HG03175 (cell line): ENCODE measurements at regions not wholly inside any gene's neighbourhood (a gene's known extent, or its start where the extent isn't known, plus 50 kb on each side); places are given as distances from the start of the nearest gene placed in this dataset.

Experiments
- ATAC-seq: cut with Tn5 transposase; IDR thresholded peaks from one replicate; pipeline ENCODE4 v1.9.1; 2021; ENCODE audit warnings: mild to moderate bottlenecking, moderate library complexity; ENCODE audit not compliant: unreplicated experiment

- no peak for ATAC-seq
Observed at GRCh38 chr2:129879614-129880180, 99.8 kb upstream of the RAB6C start.

GRCh38 chr2:129880309-129880708 is 99.2 kb upstream of the RAB6C start:
- no peak for ATAC-seq

- ATAC-seq = no peak
Observed at GRCh38 chr2:129880971-129881370, 98.5 kb upstream of the RAB6C start.

- no peak for ATAC-seq
Observed at GRCh38 chr2:129881786-129882396, 97.6 kb upstream of the RAB6C start.

- no peak for ATAC-seq
Observed at GRCh38 chr2:129882476-129882875, 97.0 kb upstream of the RAB6C start.

- no peak for ATAC-seq
Observed at GRCh38 chr2:129883121-129883520, 96.3 kb upstream of the RAB6C start.

- no peak for ATAC-seq
Observed at GRCh38 chr2:129884221-129884786, 95.2 kb upstream of the RAB6C start.

- ATAC-seq = no peak
Observed at GRCh38 chr2:129885735-129886134, 93.7 kb upstream of the RAB6C start.

GRCh38 chr2:129887688-129888266 is 91.7 kb upstream of the RAB6C start:
- no peak for ATAC-seq

GRCh38 chr2:129888461-129888860 is 91.0 kb upstream of the RAB6C start:
- no peak for ATAC-seq

- ATAC-seq = no peak
Observed at GRCh38 chr2:129888896-129889295, 90.6 kb upstream of the RAB6C start.

GRCh38 chr2:129891341-129892320 is 87.8 kb upstream of the RAB6C start:
- ATAC-seq = no peak

GRCh38 chr2:129892360-129892759 is 87.1 kb upstream of the RAB6C start:
- no peak for ATAC-seq

GRCh38 chr2:129892773-129893172 is 86.7 kb upstream of the RAB6C start:
- no peak for ATAC-seq

GRCh38 chr2:129893244-129893643 is 86.2 kb upstream of the RAB6C start:
- no peak for ATAC-seq

GRCh38 chr2:129894616-129895015 is 84.8 kb upstream of the RAB6C start:
- ATAC-seq = no peak

GRCh38 chr2:129895061-129895460 is 84.4 kb upstream of the RAB6C start:
- ATAC-seq = no peak

- ATAC-seq = no peak
Observed at GRCh38 chr2:129895526-129896082, 83.9 kb upstream of the RAB6C start.

GRCh38 chr2:129896226-129897100 is 83.0 kb upstream of the RAB6C start:
- ATAC-seq = no peak
